ENCODE measurements at regions not wholly inside any gene's neighbourhood (a gene's known extent, or its start where the extent isn't known, plus 50 kb on each side); places are given as distances from the start of the nearest gene placed in this dataset.
A peak's percentile ranks its signal among the peaks of the same experiment; 100 is the strongest.
"Not testable (repeated sequence)": the region's sequence is repeated elsewhere in the genome, so short reads cannot be mapped to it uniquely, and the experiment has no call there.

GRCh38 chr2:226466124-226466523, 333.5 kb downstream of the IRS1 start:
- Histone ChIP-seq H3K27me3 (no peaks in the 10 kb centered on the region), H3K27ac (peak overlapping the region; percentile 25), H3K4me3 (no peak overlapping the region), H4K20me1 (ENCODE audit: insufficient read depth, poor library complexity, severe bottlenecking) (no peaks in the 10 kb centered on the region), H3K79me2 (no peaks in the 10 kb centered on the region), H3K9me3 (ENCODE audit: low read depth) (no peaks in the 10 kb centered on the region), H3K4me2 (no peak overlapping the region), H3K4me1 (ENCODE audit: insufficient read depth) (no peaks in the 10 kb centered on the region), H3K36me3 (replicated peaks; ENCODE audit: insufficient read depth, low read depth) (no peaks in the 10 kb centered on the region), H2AFZ (no peak overlapping the region), H3K9me2 (replicated peaks; ENCODE audit: insufficient read depth) (no peaks in the 10 kb centered on the region)
- WGBS (ENCODE audit: low lambda C conversion rate, missing lambda C conversion rate) = 67% methylated on average over 1 of the region's 1 CpG
- TF ChIP-seq, protein P1, sequence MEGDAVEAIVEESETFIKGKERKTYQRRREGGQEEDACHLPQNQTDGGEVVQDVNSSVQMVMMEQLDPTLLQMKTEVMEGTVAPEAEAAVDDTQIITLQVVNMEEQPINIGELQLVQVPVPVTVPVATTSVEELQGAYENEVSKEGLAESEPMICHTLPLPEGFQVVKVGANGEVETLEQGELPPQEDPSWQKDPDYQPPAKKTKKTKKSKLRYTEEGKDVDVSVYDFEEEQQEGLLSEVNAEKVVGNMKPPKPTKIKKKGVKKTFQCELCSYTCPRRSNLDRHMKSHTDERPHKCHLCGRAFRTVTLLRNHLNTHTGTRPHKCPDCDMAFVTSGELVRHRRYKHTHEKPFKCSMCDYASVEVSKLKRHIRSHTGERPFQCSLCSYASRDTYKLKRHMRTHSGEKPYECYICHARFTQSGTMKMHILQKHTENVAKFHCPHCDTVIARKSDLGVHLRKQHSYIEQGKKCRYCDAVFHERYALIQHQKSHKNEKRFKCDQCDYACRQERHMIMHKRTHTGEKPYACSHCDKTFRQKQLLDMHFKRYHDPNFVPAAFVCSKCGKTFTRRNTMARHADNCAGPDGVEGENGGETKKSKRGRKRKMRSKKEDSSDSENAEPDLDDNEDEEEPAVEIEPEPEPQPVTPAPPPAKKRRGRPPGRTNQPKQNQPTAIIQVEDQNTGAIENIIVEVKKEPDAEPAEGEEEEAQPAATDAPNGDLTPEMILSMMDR (IDR thresholded peaks at IDR 0.05; ENCODE audit: poor library complexity) = no peak
- no peak for DNase-seq (ENCODE audit: low spot score)

- Histone ChIP-seq H3K27ac (no peak overlapping the region), H2AFZ (no peak overlapping the region), H3K9me3 (ENCODE audit: low read depth) (no peaks in the 10 kb centered on the region), H3K79me2 (no peaks in the 10 kb centered on the region), H3K9me2 (replicated peaks; ENCODE audit: insufficient read depth) (no peaks in the 10 kb centered on the region), H3K4me3 (no peak overlapping the region), H3K4me2 (no peak overlapping the region), H3K36me3 (replicated peaks; ENCODE audit: insufficient read depth, low read depth) (no peaks in the 10 kb centered on the region), H3K4me1 (ENCODE audit: insufficient read depth) (no peaks in the 10 kb centered on the region), H4K20me1 (ENCODE audit: insufficient read depth, poor library complexity, severe bottlenecking) (no peaks in the 10 kb centered on the region), H3K27me3 (no peaks in the 10 kb centered on the region)
- TF ChIP-seq EZH2 (IDR thresholded peaks at IDR 0.05; ENCODE audit: borderline replicate concordance) (no peak), EZH2phosphoT487 (IDR thresholded peaks at IDR 0.05; ENCODE audit: low read depth, severe bottlenecking, unreplicated experiment) (no peak)
- TF ChIP-seq, protein P1 (IDR thresholded peaks at IDR 0.05; ENCODE audit: poor library complexity) = no peak
- 84% methylated on average over 4 of the region's 4 CpGs for WGBS (ENCODE audit: low lambda C conversion rate, missing lambda C conversion rate)
- no peak for DNase-seq (ENCODE audit: low spot score)
Measured at GRCh38 chr2:226464380-226464779, 335.2 kb downstream of the IRS1 start.

DNA sequence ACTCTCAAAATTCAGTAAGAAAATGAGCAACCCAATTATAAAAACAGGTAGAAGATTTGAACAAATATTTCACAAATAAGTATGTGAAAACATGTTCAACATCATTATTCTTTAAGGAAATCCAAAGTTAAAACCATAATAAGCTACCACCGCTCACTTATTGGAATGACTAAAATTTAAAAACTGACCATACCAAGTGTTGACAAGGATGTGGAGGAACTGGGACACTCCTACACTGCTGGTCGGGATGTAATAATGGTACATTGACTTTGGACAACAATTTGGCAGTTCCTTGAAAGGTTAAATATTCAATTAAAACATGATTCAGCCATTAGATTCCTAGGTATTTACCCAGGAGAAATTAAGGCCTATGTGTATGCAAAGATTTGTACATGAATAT, 336.5 kb downstream of the IRS1 start:
- Histone ChIP-seq H3K4me3 (no peak overlapping the region), H3K79me2 (no peaks in the 10 kb centered on the region), H3K9me2 (replicated peaks; ENCODE audit: insufficient read depth) (no peaks in the 10 kb centered on the region), H3K4me1 (ENCODE audit: insufficient read depth) (no peaks in the 10 kb centered on the region), H3K4me2 (no peak overlapping the region), H3K36me3 (replicated peaks; ENCODE audit: insufficient read depth, low read depth) (no peaks in the 10 kb centered on the region), H3K27ac (no peak overlapping the region), H4K20me1 (ENCODE audit: insufficient read depth, poor library complexity, severe bottlenecking) (no peaks in the 10 kb centered on the region), H3K9me3 (ENCODE audit: low read depth) (no peaks in the 10 kb centered on the region), H2AFZ (no peak overlapping the region), H3K27me3 (no peaks in the 10 kb centered on the region)
- TF ChIP-seq, protein P1 (IDR thresholded peaks at IDR 0.05; ENCODE audit: poor library complexity) = no peak
- TF ChIP-seq EZH2phosphoT487 (IDR thresholded peaks at IDR 0.05; ENCODE audit: low read depth, severe bottlenecking, unreplicated experiment) = no peak
- no peak for TF ChIP-seq EZH2 (IDR thresholded peaks at IDR 0.05; ENCODE audit: borderline replicate concordance)
- 96% methylated on average over 2 of the region's 2 CpGs for WGBS (ENCODE audit: low lambda C conversion rate, missing lambda C conversion rate)
- DNase-seq (ENCODE audit: low spot score) = no peak

DNA sequence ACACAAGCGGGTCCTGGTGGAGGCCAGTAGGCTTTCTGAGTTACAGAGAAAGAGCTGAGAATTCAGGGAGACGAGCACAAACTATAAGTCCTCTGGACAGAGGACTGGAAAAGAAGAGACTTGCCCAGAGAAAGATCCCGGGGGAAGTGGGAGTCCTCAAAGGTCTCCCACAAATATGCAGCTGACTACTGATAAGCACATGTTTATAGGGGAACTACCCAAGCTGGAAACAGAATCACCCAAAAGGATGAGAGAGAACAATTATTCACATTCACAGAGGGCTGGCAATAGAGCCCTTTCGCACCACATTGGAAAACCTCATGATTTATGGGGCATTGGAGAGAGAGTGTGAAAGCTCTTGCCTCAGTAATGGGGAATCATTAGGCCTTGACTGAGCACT, 337.6 kb downstream of the IRS1 start:
- Histone ChIP-seq H3K9me2 (replicated peaks; ENCODE audit: insufficient read depth) (no peaks in the 10 kb centered on the region), H3K9me3 (ENCODE audit: low read depth) (no peaks in the 10 kb centered on the region), H3K4me1 (ENCODE audit: insufficient read depth) (no peaks in the 10 kb centered on the region), H3K79me2 (no peaks in the 10 kb centered on the region), H2AFZ (no peak overlapping the region), H4K20me1 (ENCODE audit: insufficient read depth, poor library complexity, severe bottlenecking) (no peaks in the 10 kb centered on the region), H3K36me3 (replicated peaks; ENCODE audit: insufficient read depth, low read depth) (no peaks in the 10 kb centered on the region), H3K4me3 (no peak overlapping the region), H3K27ac (no peak overlapping the region), H3K27me3 (no peaks in the 10 kb centered on the region), H3K4me2 (no peak overlapping the region)
- DNase-seq (ENCODE audit: low spot score) = no peak
- TF ChIP-seq, protein P1 (IDR thresholded peaks at IDR 0.05; ENCODE audit: poor library complexity) = no peak
- TF ChIP-seq EZH2phosphoT487 (IDR thresholded peaks at IDR 0.05; ENCODE audit: low read depth, severe bottlenecking, unreplicated experiment) (no peak), EZH2 (IDR thresholded peaks at IDR 0.05; ENCODE audit: borderline replicate concordance) (no peak)
- WGBS (ENCODE audit: low lambda C conversion rate, missing lambda C conversion rate) = 70% methylated on average over 4 of the region's 4 CpGs

- H3K27me3 ChIP-seq; H3K4me2 ChIP-seq; H3K9me2 ChIP-seq (replicated peaks; ENCODE audit: insufficient read depth); H3K4me3 ChIP-seq; DNase-seq (ENCODE audit: low spot score); H3K27ac ChIP-seq; H3K79me2 ChIP-seq; H4K20me1 ChIP-seq (ENCODE audit: insufficient read depth, poor library complexity, severe bottlenecking); H3K36me3 ChIP-seq (replicated peaks; ENCODE audit: insufficient read depth, low read depth); H3K9me3 ChIP-seq (ENCODE audit: low read depth); H3K4me1 ChIP-seq (ENCODE audit: insufficient read depth); H2AFZ ChIP-seq: not testable (repeated sequence)
- WGBS (ENCODE audit: low lambda C conversion rate, missing lambda C conversion rate) = 93% methylated on average over 1 of the region's 1 CpG
Measured at GRCh38 chr2:226456144-226456543, 343.5 kb downstream of the IRS1 start.

Data from hepatocyte (in vitro differentiated cells).